ENCODE measurements at regions not wholly inside any gene's neighbourhood (a gene's known extent, or its start where the extent isn't known, plus 50 kb on each side); places are given as distances from the start of the nearest gene placed in this dataset.

- no peak for TF ChIP-seq POLR2A (IDR thresholded peaks at IDR 0.05; ENCODE audit: low read depth)
- TF ChIP-seq, protein P1, sequence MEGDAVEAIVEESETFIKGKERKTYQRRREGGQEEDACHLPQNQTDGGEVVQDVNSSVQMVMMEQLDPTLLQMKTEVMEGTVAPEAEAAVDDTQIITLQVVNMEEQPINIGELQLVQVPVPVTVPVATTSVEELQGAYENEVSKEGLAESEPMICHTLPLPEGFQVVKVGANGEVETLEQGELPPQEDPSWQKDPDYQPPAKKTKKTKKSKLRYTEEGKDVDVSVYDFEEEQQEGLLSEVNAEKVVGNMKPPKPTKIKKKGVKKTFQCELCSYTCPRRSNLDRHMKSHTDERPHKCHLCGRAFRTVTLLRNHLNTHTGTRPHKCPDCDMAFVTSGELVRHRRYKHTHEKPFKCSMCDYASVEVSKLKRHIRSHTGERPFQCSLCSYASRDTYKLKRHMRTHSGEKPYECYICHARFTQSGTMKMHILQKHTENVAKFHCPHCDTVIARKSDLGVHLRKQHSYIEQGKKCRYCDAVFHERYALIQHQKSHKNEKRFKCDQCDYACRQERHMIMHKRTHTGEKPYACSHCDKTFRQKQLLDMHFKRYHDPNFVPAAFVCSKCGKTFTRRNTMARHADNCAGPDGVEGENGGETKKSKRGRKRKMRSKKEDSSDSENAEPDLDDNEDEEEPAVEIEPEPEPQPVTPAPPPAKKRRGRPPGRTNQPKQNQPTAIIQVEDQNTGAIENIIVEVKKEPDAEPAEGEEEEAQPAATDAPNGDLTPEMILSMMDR (IDR thresholded peaks at IDR 0.05): no peak
- TF ChIP-seq POLR2AphosphoS5 (IDR thresholded peaks at IDR 0.05): no peak
Observed at GRCh38 chr1:230010603-230011332, 56.3 kb upstream of the GALNT2 start.

All from esophagus muscularis mucosa (tissue), 3 donors.